Muscle of leg (tissue), 3 donors: ENCODE measurements at regions not wholly inside any gene's neighbourhood (a gene's known extent, or its start where the extent isn't known, plus 50 kb on each side); places are given as distances from the start of the nearest gene placed in this dataset.
"Not testable (repeated sequence)": the region's sequence is repeated elsewhere in the genome, so short reads cannot be mapped to it uniquely, and the experiment has no call there.

Source experiments
- DNase-seq: peaks from one replicate; pipeline ENCODE4 v3.0.0; 2013
- H3K27ac ChIP-seq: one replicate; pipeline ENCODE4 v1.5.1; 2013; ENCODE audit warnings: mild to moderate bottlenecking, low read length, control low read depth
- H3K27me3 ChIP-seq: one replicate; pipeline ENCODE4 v1.6.1; 2013; ENCODE audit warnings: low read length; ENCODE audit not compliant: control insufficient read depth, insufficient read depth
- H3K36me3 ChIP-seq: one replicate; pipeline ENCODE4 v1.6.1; 2013; ENCODE audit warnings: low read length; ENCODE audit not compliant: control insufficient read depth, insufficient read depth
- H3K4me1 ChIP-seq: one replicate; pipeline ENCODE4 v1.6.1; 2013; ENCODE audit warnings: low read length; ENCODE audit not compliant: control insufficient read depth, insufficient read depth
- H3K4me3 ChIP-seq: one replicate; pipeline ENCODE4 v1.5.1; 2013; ENCODE audit warnings: low read length, control low read depth
- H3K9me3 ChIP-seq: replicated peaks from 2 replicates; pipeline ENCODE4 v1.6.1; 2013; ENCODE audit warnings: low read depth, low read length; ENCODE audit not compliant: control insufficient read depth
- WGBS: methylation state at CpG from one replicate; pipeline ENCODE4 v1.1.5; 2013; ENCODE audit warnings: missing lambda C conversion rate; ENCODE audit not compliant: insufficient coverage; 5-methylcytosine and 5-hydroxymethylcytosine counted together

- no CpG with 5 or more reads among the region's 2 CpGs for WGBS
- H3K27ac ChIP-seq = no peak overlapping the region
- H3K27me3 ChIP-seq = no peaks in the 10 kb centered on the region
- no peaks in the 10 kb centered on the region for H3K4me1 ChIP-seq
- no peaks in the 10 kb centered on the region for H3K36me3 ChIP-seq
- H3K9me3 ChIP-seq = no peaks in the 10 kb centered on the region
- H3K4me3 ChIP-seq = no peak overlapping the region
- DNase-seq = no peak
Observed at GRCh38 chr14:82661258-82661657, 1127.6 kb upstream of the SEL1L start.

GRCh38 chr14:82667006-82667405 is 1133.4 kb upstream of the SEL1L start:
- DNase-seq = peak; percentile 92
- Histone ChIP-seq H3K9me3 (no peaks in the 10 kb centered on the region), H3K27ac (peak overlapping the region; percentile 43), H3K4me1 (no peaks in the 10 kb centered on the region), H3K36me3 (no peaks in the 10 kb centered on the region), H3K4me3 (no peak overlapping the region), H3K27me3 (no peaks in the 10 kb centered on the region)
- no CpG with 5 or more reads among the region's 4 CpGs for WGBS

GRCh38 chr14:82667501-82667900 is 1133.8 kb upstream of the SEL1L start:
- Histone ChIP-seq H3K4me1 (no peaks in the 10 kb centered on the region), H3K36me3 (no peaks in the 10 kb centered on the region), H3K4me3 (no peak overlapping the region), H3K27ac (peak overlapping the region; percentile 1), H3K27me3 (no peaks in the 10 kb centered on the region), H3K9me3 (no peaks in the 10 kb centered on the region)
- no CpG with 5 or more reads among the region's 4 CpGs for WGBS
- peak; percentile 58 for DNase-seq

- no peaks in the 10 kb centered on the region for H3K9me3 ChIP-seq
- no peaks in the 10 kb centered on the region for H3K27me3 ChIP-seq
- no peak for DNase-seq
- no peak overlapping the region for H3K4me3 ChIP-seq
- no peaks in the 10 kb centered on the region for H3K4me1 ChIP-seq
- H3K36me3 ChIP-seq = no peaks in the 10 kb centered on the region
- no peak overlapping the region for H3K27ac ChIP-seq
- no CpG with 5 or more reads among the region's 2 CpGs for WGBS
Observed at GRCh38 chr14:82676403-82676802, 1142.8 kb upstream of the SEL1L start.

GRCh38 chr14:82689948-82690347 is 1156.3 kb upstream of the SEL1L start:
- WGBS = no CpG with 5 or more reads among the region's 1 CpG
- no peaks in the 10 kb centered on the region for H3K27me3 ChIP-seq
- no peaks in the 10 kb centered on the region for H3K9me3 ChIP-seq
- no peak for DNase-seq
- H3K36me3 ChIP-seq = no peaks in the 10 kb centered on the region
- no peaks in the 10 kb centered on the region for H3K4me1 ChIP-seq
- no peak overlapping the region for H3K4me3 ChIP-seq
- H3K27ac ChIP-seq = no peak overlapping the region

GRCh38 chr14:82691191-82691590 is 1157.5 kb upstream of the SEL1L start:
- not testable (repeated sequence) for H3K27ac ChIP-seq, H3K27me3 ChIP-seq, DNase-seq, H3K9me3 ChIP-seq, H3K36me3 ChIP-seq, H3K4me3 ChIP-seq, H3K4me1 ChIP-seq

GRCh38 chr14:82694820-82695219 is 1161.2 kb upstream of the SEL1L start:
- no peaks in the 10 kb centered on the region for H3K4me1 ChIP-seq
- no peaks in the 10 kb centered on the region for H3K9me3 ChIP-seq
- WGBS = 93% methylated on average over 3 of the region's 4 CpGs
- no peak overlapping the region for H3K27ac ChIP-seq
- no peaks in the 10 kb centered on the region for H3K27me3 ChIP-seq
- no peak for DNase-seq
- no peaks in the 10 kb centered on the region for H3K36me3 ChIP-seq
- no peak overlapping the region for H3K4me3 ChIP-seq

GRCh38 chr14:82704218-82704617 is 1170.6 kb upstream of the SEL1L start:
- H3K27ac ChIP-seq = no peak overlapping the region
- no peak for DNase-seq
- no peaks in the 10 kb centered on the region for H3K4me1 ChIP-seq
- H3K4me3 ChIP-seq = no peak overlapping the region
- no CpG with 5 or more reads among the region's 4 CpGs for WGBS
- no peaks in the 10 kb centered on the region for H3K27me3 ChIP-seq
- H3K36me3 ChIP-seq = no peaks in the 10 kb centered on the region
- H3K9me3 ChIP-seq = no peaks in the 10 kb centered on the region

- no peaks in the 10 kb centered on the region for H3K36me3 ChIP-seq
- H3K27ac ChIP-seq = no peak overlapping the region
- no peaks in the 10 kb centered on the region for H3K4me1 ChIP-seq
- no peaks in the 10 kb centered on the region for H3K27me3 ChIP-seq
- peak; percentile 54 for DNase-seq
- no peak overlapping the region for H3K4me3 ChIP-seq
- H3K9me3 ChIP-seq = no peaks in the 10 kb centered on the region
- WGBS = no CpG with 5 or more reads among the region's 4 CpGs
Observed at GRCh38 chr14:82710267-82710841, 1176.7 kb upstream of the SEL1L start.

GRCh38 chr14:82719617-82720016 is 1186.0 kb upstream of the SEL1L start:
- Histone ChIP-seq H3K27ac (peak overlapping the region; percentile 26), H3K4me1 (peaks cover 2% of the 10 kb centered on the region), H3K4me3 (no peak overlapping the region), H3K36me3 (no peaks in the 10 kb centered on the region), H3K9me3 (no peaks in the 10 kb centered on the region), H3K27me3 (no peaks in the 10 kb centered on the region)
- peak; percentile 83 for DNase-seq
- WGBS = 20% methylated on average over 1 of the region's 4 CpGs

GRCh38 chr14:82720431-82720830 is 1186.8 kb upstream of the SEL1L start:
- Histone ChIP-seq H3K4me1 (peaks cover 2% of the 10 kb centered on the region), H3K9me3 (no peaks in the 10 kb centered on the region), H3K27ac (peak overlapping the region; percentile 8), H3K4me3 (no peak overlapping the region), H3K27me3 (no peaks in the 10 kb centered on the region), H3K36me3 (no peaks in the 10 kb centered on the region)
- WGBS = 95% methylated on average over 3 of the region's 3 CpGs
- no peak for DNase-seq
